ENCODE measurements at regions not wholly inside any gene's neighbourhood (a gene's known extent, or its start where the extent isn't known, plus 50 kb on each side); places are given as distances from the start of the nearest gene placed in this dataset.
"Not testable (repeated sequence)": the region's sequence is repeated elsewhere in the genome, so short reads cannot be mapped to it uniquely, and the experiment has no call there.

DNA sequence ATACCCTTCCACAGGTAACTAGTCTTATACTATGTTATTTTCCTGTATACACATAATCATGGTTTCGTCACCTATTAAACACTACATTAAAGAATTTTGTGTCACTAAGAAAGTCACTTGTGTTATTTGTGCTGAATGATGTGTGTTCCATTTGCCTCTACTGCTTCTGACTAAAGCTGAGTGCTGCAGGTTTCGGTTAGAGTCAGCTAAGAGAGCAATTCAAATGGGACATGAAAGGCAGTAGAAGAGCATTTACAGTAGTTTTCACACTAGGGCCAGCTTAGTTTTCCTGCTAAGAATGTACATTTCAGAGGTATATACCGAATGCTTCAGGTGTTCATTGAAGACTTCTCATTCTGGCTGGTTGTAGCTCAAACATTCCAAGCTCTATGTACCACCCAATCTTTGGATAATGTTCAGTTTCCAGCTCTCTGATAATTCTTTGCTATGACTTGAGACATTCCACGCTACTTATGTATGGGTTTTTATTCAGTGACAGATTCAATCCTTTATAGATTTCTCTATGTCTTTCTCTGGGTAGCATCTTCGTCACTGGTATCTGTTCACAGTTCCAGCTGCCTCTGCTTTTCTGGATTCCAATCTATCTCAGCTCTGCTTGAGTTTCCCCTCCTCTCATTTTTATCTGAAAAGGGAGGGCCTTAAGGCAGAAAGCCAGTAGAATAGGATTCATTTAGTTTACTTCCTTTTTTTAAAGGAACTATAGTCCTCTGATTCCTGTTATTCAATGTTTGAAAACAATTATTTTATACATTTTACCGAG is 164.4 kb downstream of the CXXC4 start:
- ChIA-PET POLR2A (ENCODE audit: unreplicated experiment) (no interaction called here), CTCF (no interaction called here)
- no peaks in the 10 kb centered on the region for H3K27me3 ChIP-seq (ENCODE audit: low read length)
- no TSS peak for BruUV-seq (replicated peaks)
- intact Hi-C loops (cut with micrococcal nuclease): no loop called here
- H3K27ac ChIP-seq (ENCODE audit: low read length): no peak overlapping the region
- TF ChIP-seq EZH2phosphoT487 (IDR thresholded peaks at IDR 0.05; ENCODE audit: borderline replicate concordance, low read length) (no peak), EZH2 (IDR thresholded peaks at IDR 0.05; ENCODE audit: low read length, unreplicated experiment) (no peak)
- TF ChIP-seq, protein P1, sequence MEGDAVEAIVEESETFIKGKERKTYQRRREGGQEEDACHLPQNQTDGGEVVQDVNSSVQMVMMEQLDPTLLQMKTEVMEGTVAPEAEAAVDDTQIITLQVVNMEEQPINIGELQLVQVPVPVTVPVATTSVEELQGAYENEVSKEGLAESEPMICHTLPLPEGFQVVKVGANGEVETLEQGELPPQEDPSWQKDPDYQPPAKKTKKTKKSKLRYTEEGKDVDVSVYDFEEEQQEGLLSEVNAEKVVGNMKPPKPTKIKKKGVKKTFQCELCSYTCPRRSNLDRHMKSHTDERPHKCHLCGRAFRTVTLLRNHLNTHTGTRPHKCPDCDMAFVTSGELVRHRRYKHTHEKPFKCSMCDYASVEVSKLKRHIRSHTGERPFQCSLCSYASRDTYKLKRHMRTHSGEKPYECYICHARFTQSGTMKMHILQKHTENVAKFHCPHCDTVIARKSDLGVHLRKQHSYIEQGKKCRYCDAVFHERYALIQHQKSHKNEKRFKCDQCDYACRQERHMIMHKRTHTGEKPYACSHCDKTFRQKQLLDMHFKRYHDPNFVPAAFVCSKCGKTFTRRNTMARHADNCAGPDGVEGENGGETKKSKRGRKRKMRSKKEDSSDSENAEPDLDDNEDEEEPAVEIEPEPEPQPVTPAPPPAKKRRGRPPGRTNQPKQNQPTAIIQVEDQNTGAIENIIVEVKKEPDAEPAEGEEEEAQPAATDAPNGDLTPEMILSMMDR (conservative IDR thresholded peaks at IDR 0.05; ENCODE audit: low read depth, low read length): no peak
- no peak overlapping the region for H3K4me2 ChIP-seq (ENCODE audit: low read length)
- H3K9ac ChIP-seq (ENCODE audit: low read length): no peak overlapping the region
- H3K79me2 ChIP-seq (ENCODE audit: low read length): no peaks in the 10 kb centered on the region
- H3K4me3 ChIP-seq (ENCODE audit: low read length): no peak overlapping the region
- DNase-seq (no peak), ATAC-seq (no peak)
- H3F3A ChIP-seq (ENCODE audit: low read length, unreplicated experiment): no peaks in the 10 kb centered on the region
- no peaks in the 10 kb centered on the region for H3K4me1 ChIP-seq (ENCODE audit: insufficient read depth, low read length)
- H4K20me1 ChIP-seq (ENCODE audit: low read length): no peaks in the 10 kb centered on the region
- no peak overlapping the region for H2AFZ ChIP-seq (ENCODE audit: low read length)
- no peaks in the 10 kb centered on the region for H3K9me2 ChIP-seq (replicated peaks; ENCODE audit: low read length)
- H3K36me3 ChIP-seq (ENCODE audit: low read depth, low read length): no peaks in the 10 kb centered on the region
- no peaks in the 10 kb centered on the region for H3K9me3 ChIP-seq (ENCODE audit: low read length)

DNA sequence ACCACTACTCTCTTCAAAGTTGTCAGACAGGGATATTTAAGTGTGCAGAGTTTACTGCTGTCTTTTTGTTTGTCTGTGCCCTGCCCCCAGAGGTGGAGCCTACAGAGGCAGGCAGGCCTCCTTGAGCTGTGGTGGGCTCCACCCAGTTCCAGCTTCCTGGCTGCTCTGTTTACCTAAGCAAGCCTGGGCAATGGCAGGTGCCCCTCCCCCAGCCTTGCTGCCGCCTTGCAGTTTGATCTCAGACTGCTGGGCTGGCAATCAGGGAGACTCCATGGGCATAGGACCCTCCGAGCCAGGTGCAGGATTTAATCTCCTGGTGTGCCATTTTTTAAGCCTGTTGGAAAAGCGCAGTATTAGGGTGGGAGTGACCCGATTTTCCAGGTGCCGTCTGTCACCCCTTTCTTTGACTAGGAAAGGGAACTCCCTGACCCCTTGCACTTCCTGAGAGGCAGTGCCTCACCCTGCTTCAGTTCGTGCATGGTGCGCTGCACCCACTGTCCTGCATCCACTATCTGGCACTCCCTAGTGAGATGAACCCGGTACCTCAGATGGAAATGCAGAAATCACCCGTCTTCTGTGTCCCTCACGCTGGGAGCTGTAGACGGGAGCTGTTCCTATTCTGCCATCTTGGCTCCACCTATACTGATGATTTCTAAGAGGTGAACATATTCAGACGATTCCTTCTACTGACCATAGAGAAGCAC is 167.6 kb downstream of the CXXC4 start:
- BruUV-seq (replicated peaks); H3K27ac ChIP-seq (ENCODE audit: low read length); ATAC-seq; POLR2A ChIA-PET (ENCODE audit: unreplicated experiment); CTCF ChIA-PET; intact Hi-C loops (cut with micrococcal nuclease); H3K4me3 ChIP-seq (ENCODE audit: low read length); H3K9me2 ChIP-seq (replicated peaks; ENCODE audit: low read length); H3K4me2 ChIP-seq (ENCODE audit: low read length); H3F3A ChIP-seq (ENCODE audit: low read length, unreplicated experiment); H3K36me3 ChIP-seq (ENCODE audit: low read depth, low read length); H2AFZ ChIP-seq (ENCODE audit: low read length); H3K9me3 ChIP-seq (ENCODE audit: low read length); H3K27me3 ChIP-seq (ENCODE audit: low read length); H3K79me2 ChIP-seq (ENCODE audit: low read length); DNase-seq; H4K20me1 ChIP-seq (ENCODE audit: low read length); H3K9ac ChIP-seq (ENCODE audit: low read length); H3K4me1 ChIP-seq (ENCODE audit: insufficient read depth, low read length): not testable (repeated sequence)

- CTCF ChIA-PET: no interaction called here
- H3F3A ChIP-seq (ENCODE audit: low read length, unreplicated experiment): no peaks in the 10 kb centered on the region
- H3K9me3 ChIP-seq (ENCODE audit: low read length): no peaks in the 10 kb centered on the region
- no peak overlapping the region for H3K27ac ChIP-seq (ENCODE audit: low read length)
- TF ChIP-seq, protein P1 (conservative IDR thresholded peaks at IDR 0.05; ENCODE audit: low read depth, low read length): no peak
- TF ChIP-seq EZH2 (IDR thresholded peaks at IDR 0.05; ENCODE audit: low read length, unreplicated experiment) (no peak), EZH2phosphoT487 (IDR thresholded peaks at IDR 0.05; ENCODE audit: borderline replicate concordance, low read length) (no peak)
- no peaks in the 10 kb centered on the region for H3K79me2 ChIP-seq (ENCODE audit: low read length)
- no peaks in the 10 kb centered on the region for H3K36me3 ChIP-seq (ENCODE audit: low read depth, low read length)
- BruUV-seq (replicated peaks): no TSS peak
- H2AFZ ChIP-seq (ENCODE audit: low read length): no peak overlapping the region
- DNase-seq (no peak), ATAC-seq (no peak)
- intact Hi-C loops (cut with micrococcal nuclease): no loop called here
- H3K4me1 ChIP-seq (ENCODE audit: insufficient read depth, low read length): no peaks in the 10 kb centered on the region
- H3K9ac ChIP-seq (ENCODE audit: low read length): no peak overlapping the region
- H3K4me2 ChIP-seq (ENCODE audit: low read length): no peak overlapping the region
- no peaks in the 10 kb centered on the region for H3K9me2 ChIP-seq (replicated peaks; ENCODE audit: low read length)
- POLR2A ChIA-PET (ENCODE audit: unreplicated experiment): no interaction called here
- no peaks in the 10 kb centered on the region for H3K27me3 ChIP-seq (ENCODE audit: low read length)
- no peak overlapping the region for H3K4me3 ChIP-seq (ENCODE audit: low read length)
- no peaks in the 10 kb centered on the region for H4K20me1 ChIP-seq (ENCODE audit: low read length)
These were observed 192.0 kb downstream of the CXXC4 start for GRCh38 chr4:104302731-104303130.

Data from PC-3 (cell line).